SU-DHL-6 (cell line): ENCODE measurements at regions not wholly inside any gene's neighbourhood (a gene's known extent, or its start where the extent isn't known, plus 50 kb on each side); places are given as distances from the start of the nearest gene placed in this dataset.

Experiments
- H2AFZ ChIP-seq: fragments of 200-600 bp; sonication (generic); 2 replicates; pipeline ENCODE4 v1.6.1; 2014; ENCODE audit warnings: low read depth, mild to moderate bottlenecking, moderate library complexity, mixed read lengths, antibody characterized with exemption, low read length; ENCODE audit not compliant: severe bottlenecking
- H3F3A ChIP-seq: fragments of 200-600 bp; shearing (Covaris generic); 2 replicates; pipeline ENCODE4 v1.6.0; 2016; ENCODE audit warnings: antibody characterized with exemption, mild to moderate bottlenecking; ENCODE audit not compliant: insufficient read depth
- H3K27ac ChIP-seq: fragments of 200-600 bp; sonication (generic); 2 replicates; pipeline ENCODE4 v1.5.1; 2016; ENCODE audit warnings: low read depth, mild to moderate bottlenecking, low read length, moderate library complexity, mixed read lengths
- H3K27me3 ChIP-seq: fragments of 200-600 bp; sonication (generic), shearing (Covaris generic); 2 replicates; pipeline ENCODE4 v1.6.0; 2014; ENCODE audit warnings: mild to moderate bottlenecking, low read length
- H3K36me3 ChIP-seq: fragments of 200-600 bp; sonication (generic); 2 replicates; pipeline ENCODE4 v1.6.1; 2014; ENCODE audit warnings: mild to moderate bottlenecking, low read length, mixed read lengths
- H3K4me2 ChIP-seq: fragments of 300-600, 200-600 bp; shearing (Covaris generic), sonication (generic); 2 replicates; pipeline ENCODE4 v1.6.0; 2014; ENCODE audit warnings: low read length, low read depth, mild to moderate bottlenecking; ENCODE audit not compliant: poor library complexity, severe bottlenecking
- H3K4me3 ChIP-seq: fragments of 200-600 bp; sonication (generic); 2 replicates; pipeline ENCODE4 v1.5.1; 2014; ENCODE audit warnings: antibody characterized with exemption, low read length, mild to moderate bottlenecking, mixed read lengths; ENCODE audit not compliant: insufficient read depth, poor library complexity, severe bottlenecking
- H3K79me2 ChIP-seq: fragments of 200-600 bp; sonication (generic); 2 replicates; pipeline ENCODE4 v1.6.1; 2014; ENCODE audit warnings: mild to moderate bottlenecking, low read length, moderate library complexity; ENCODE audit not compliant: insufficient read depth
- H3K9ac ChIP-seq: fragments of 200-600 bp; sonication (generic); 2 replicates; pipeline ENCODE4 v1.7.0; 2014; ENCODE audit warnings: mild to moderate bottlenecking, low read length
- H3K9me2 ChIP-seq: fragments of 200-600 bp; sonication (generic); replicated peaks from 2 replicates; pipeline ENCODE4 v1.6.1; 2014; ENCODE audit warnings: low read length; ENCODE audit not compliant: insufficient read depth
- H3K9me3 ChIP-seq: fragments of 200-600 bp; sonication (generic); 2 replicates; pipeline ENCODE4 v1.6.1; 2014; ENCODE audit warnings: low read length, mixed read lengths; ENCODE audit not compliant: insufficient read depth
- H4K20me1 ChIP-seq: fragments of 200-600 bp; sonication (generic); 2 replicates; pipeline ENCODE4 v1.6.1; 2014; ENCODE audit warnings: low read depth, mild to moderate bottlenecking, antibody characterized with exemption, low read length, moderate library complexity, mixed read lengths
- CTCF ChIP-seq: fragments of 200-600 bp; sonication (generic); IDR thresholded peaks from one replicate; pipeline ENCODE4 v1.5.1; 2017; ENCODE audit warnings: antibody characterized with exemption, mild to moderate bottlenecking, low read length, moderate library complexity; ENCODE audit not compliant: insufficient read depth, poor library complexity, severe bottlenecking
- EZH2phosphoT487 ChIP-seq: fragments of 200-600 bp; sonication (generic), shearing (Covaris generic); conservative IDR thresholded peaks from 2 replicates; pipeline ENCODE4 v1.6.1; 2018; ENCODE audit warnings: mild to moderate bottlenecking, antibody characterized with exemption, low read length, moderate library complexity, mixed read lengths

DNA sequence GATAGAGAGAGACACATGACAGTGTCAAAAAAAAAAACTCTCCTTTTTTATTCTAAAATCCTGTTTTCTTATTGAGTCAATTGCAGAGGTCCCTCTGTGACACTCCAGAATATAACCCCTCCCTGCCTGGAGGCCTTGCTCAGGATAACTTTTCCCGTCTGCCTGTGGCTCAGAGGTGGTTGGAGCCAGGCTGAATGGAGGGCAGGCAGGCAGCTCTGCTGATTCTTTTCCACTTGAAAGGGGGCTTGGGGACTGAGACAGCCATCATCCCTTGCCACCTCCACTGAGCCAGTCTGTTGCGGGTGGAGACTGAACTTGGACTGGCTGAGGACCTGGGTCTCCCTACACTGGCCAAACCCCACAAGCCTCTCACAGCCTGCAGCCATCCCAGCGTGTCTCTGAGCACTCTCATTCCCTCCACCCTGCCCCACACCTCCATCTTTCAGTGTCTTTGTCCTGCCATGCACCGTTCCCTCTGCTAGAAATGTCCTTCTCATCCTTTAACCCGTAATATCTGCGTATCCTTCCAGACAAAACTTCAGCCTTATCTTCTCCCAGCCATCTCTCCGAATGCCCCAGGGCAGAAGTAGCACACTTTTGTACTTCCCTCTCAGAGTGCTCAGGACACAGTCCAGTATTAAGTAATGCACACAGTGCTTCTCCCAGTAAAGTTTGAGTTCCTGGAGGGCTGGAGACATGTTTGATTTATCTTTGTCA is 139.9 kb downstream of the CHIC2 start:
- no peak overlapping the region for H3K9ac ChIP-seq
- no peaks in the 10 kb centered on the region for H4K20me1 ChIP-seq
- H3K27me3 ChIP-seq, result no peaks in the 10 kb centered on the region
- H3K4me2 ChIP-seq, result no peak overlapping the region
- no peaks in the 10 kb centered on the region for H3F3A ChIP-seq
- TF ChIP-seq CTCF, result no peak
- H3K36me3 ChIP-seq, result no peaks in the 10 kb centered on the region
- H3K27ac ChIP-seq, result no peak overlapping the region
- no peaks in the 10 kb centered on the region for H3K79me2 ChIP-seq
- H3K9me3 ChIP-seq, result no peaks in the 10 kb centered on the region
- H2AFZ ChIP-seq, result no peak overlapping the region
- H3K4me3 ChIP-seq, result no peak overlapping the region
- no peaks in the 10 kb centered on the region for H3K9me2 ChIP-seq

DNA sequence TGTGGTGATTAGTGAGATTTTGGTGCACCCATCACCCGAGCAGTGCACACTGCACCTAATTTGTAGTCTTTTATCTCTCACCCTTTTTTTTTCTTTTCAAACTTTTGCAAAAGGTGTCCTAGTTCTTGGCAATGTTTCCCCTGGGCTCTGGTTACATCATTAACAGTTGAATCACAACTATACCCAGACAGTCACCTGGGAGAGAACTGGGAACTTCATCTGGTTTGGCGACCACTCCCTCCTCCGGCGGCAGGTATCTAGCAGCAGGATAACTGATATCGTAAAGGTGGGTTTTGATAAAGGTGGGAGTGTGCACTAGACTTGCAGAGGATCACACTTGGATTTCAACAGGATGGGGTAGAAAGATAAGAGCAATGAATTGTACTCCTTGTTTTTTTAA is 140.5 kb downstream of the CHIC2 start:
- H3K9me2 ChIP-seq, result no peaks in the 10 kb centered on the region
- H3K4me3 ChIP-seq, result no peak overlapping the region
- H3F3A ChIP-seq, result no peaks in the 10 kb centered on the region
- no peak overlapping the region for H3K9ac ChIP-seq
- no peaks in the 10 kb centered on the region for H3K36me3 ChIP-seq
- no peaks in the 10 kb centered on the region for H3K27me3 ChIP-seq
- no peak overlapping the region for H3K4me2 ChIP-seq
- H4K20me1 ChIP-seq, result no peaks in the 10 kb centered on the region
- H3K79me2 ChIP-seq, result no peaks in the 10 kb centered on the region
- no peaks in the 10 kb centered on the region for H3K9me3 ChIP-seq
- H3K27ac ChIP-seq, result no peak overlapping the region
- no peak overlapping the region for H2AFZ ChIP-seq
- no peak for TF ChIP-seq CTCF
- TF ChIP-seq EZH2phosphoT487, result no peak

GRCh38 chr4:53921856-53922255 is 142.5 kb downstream of the CHIC2 start:
- no peak for TF ChIP-seq EZH2phosphoT487
- no peak for TF ChIP-seq CTCF
- no peak overlapping the region for H3K4me2 ChIP-seq
- no peaks in the 10 kb centered on the region for H3K9me3 ChIP-seq
- no peaks in the 10 kb centered on the region for H3K27me3 ChIP-seq
- no peaks in the 10 kb centered on the region for H3K36me3 ChIP-seq
- H3K4me3 ChIP-seq, result no peak overlapping the region
- no peaks in the 10 kb centered on the region for H3K9me2 ChIP-seq
- H2AFZ ChIP-seq, result no peak overlapping the region
- H3F3A ChIP-seq, result no peaks in the 10 kb centered on the region
- H3K79me2 ChIP-seq, result no peaks in the 10 kb centered on the region
- no peaks in the 10 kb centered on the region for H4K20me1 ChIP-seq
- H3K9ac ChIP-seq, result no peak overlapping the region
- H3K27ac ChIP-seq, result no peak overlapping the region
